ENCODE measurements at regions not wholly inside any gene's neighbourhood (a gene's known extent, or its start where the extent isn't known, plus 50 kb on each side); places are given as distances from the start of the nearest gene placed in this dataset.
"Not testable (repeated sequence)": the region's sequence is repeated elsewhere in the genome, so short reads cannot be mapped to it uniquely, and the experiment has no call there.

GRCh38 chr2:133894429-133894828 lies 326.2 kb upstream of the NCKAP5 start:
- TF ChIP-seq CTCF (IDR thresholded peaks at IDR 0.05; ENCODE audit: low read depth, low read length, poor library complexity, severe bottlenecking): no peak
- TF ChIP-seq EZH2phosphoT487 (IDR thresholded peaks at IDR 0.05; ENCODE audit: borderline replicate concordance, low read length): no peak
- Histone ChIP-seq H3K4me3 (ENCODE audit: low read length) (no peak overlapping the region), H3K36me3 (ENCODE audit: control insufficient read depth, low read length) (no peaks in the 10 kb centered on the region), H3K79me2 (ENCODE audit: control insufficient read depth, low read length) (no peaks in the 10 kb centered on the region), H3K9me2 (replicated peaks; ENCODE audit: control insufficient read depth, low read length) (no peaks in the 10 kb centered on the region), H3K4me2 (ENCODE audit: low read length) (no peak overlapping the region), H3K27ac (ENCODE audit: low read depth, low read length) (no peak overlapping the region), H4K20me1 (ENCODE audit: control insufficient read depth, insufficient read depth, low read depth, low read length) (no peaks in the 10 kb centered on the region), H3K27me3 (ENCODE audit: control insufficient read depth, low read length) (no peaks in the 10 kb centered on the region; the same call in 1 of the 2 replicates), H3K9me3 (ENCODE audit: control insufficient read depth, insufficient read depth, low read length) (no peaks in the 10 kb centered on the region), H3K4me1 (ENCODE audit: control insufficient read depth, low read length) (no peaks in the 10 kb centered on the region), H3F3A (ENCODE audit: control insufficient read depth, insufficient read depth) (no peaks in the 10 kb centered on the region)

DNA sequence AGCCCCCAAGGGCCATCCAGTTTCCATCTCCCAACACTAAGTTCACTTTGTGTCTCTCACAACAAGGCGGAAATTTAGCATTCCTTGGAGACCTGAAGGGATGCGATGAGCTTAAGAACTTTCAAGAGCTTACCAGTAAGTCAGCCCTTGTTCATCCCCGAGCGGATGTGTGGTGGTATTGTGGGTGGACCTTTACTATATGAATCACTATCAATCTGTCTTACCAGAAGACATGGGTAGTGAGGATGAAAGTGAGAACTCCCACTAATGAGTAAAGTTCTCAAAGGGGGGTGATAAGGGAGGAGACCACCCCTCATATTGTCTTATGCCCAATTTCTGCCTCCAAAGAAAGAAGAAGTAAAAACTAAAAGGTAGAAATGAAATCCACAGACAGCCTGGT lies 329.6 kb upstream of the NCKAP5 start:
- H3K36me3 ChIP-seq (ENCODE audit: control insufficient read depth, low read length); H3K4me1 ChIP-seq (ENCODE audit: control insufficient read depth, low read length); H3K79me2 ChIP-seq (ENCODE audit: control insufficient read depth, low read length); H3K4me3 ChIP-seq (ENCODE audit: low read length); H4K20me1 ChIP-seq (ENCODE audit: control insufficient read depth, insufficient read depth, low read depth, low read length); H3K4me2 ChIP-seq (ENCODE audit: low read length); H3K27me3 ChIP-seq (ENCODE audit: control insufficient read depth, low read length); H3K27ac ChIP-seq (ENCODE audit: low read depth, low read length); H3K9me2 ChIP-seq (replicated peaks; ENCODE audit: control insufficient read depth, low read length); H3K9me3 ChIP-seq (ENCODE audit: control insufficient read depth, insufficient read depth, low read length); H3F3A ChIP-seq (ENCODE audit: control insufficient read depth, insufficient read depth): not testable (repeated sequence)

DNA sequence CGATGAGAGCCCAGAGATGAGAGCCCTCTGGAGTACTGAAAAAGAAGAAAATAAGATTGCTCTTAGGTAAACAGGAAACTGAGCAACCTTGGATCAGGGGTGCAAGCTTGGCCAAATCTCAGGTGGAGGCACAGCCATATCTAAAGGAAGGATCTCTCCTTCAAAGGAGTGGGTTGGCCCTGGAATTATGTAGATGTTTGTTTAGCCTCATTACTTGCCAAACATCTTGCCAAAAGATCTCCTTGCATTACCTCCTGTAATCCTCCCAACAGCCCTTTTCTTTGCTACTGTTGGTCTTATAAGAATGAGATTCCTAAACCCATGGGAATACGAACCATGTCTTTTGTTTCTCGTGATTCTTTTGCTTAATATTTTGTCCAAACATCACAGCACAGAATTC lies 332.6 kb upstream of the NCKAP5 start:
- Histone ChIP-seq H3K9me2 (replicated peaks; ENCODE audit: control insufficient read depth, low read length) (no peaks in the 10 kb centered on the region; the same call in 1 of the 2 replicates), H3K27me3 (ENCODE audit: control insufficient read depth, low read length) (no peaks in the 10 kb centered on the region), H3K4me1 (ENCODE audit: control insufficient read depth, low read length) (no peaks in the 10 kb centered on the region), H3K36me3 (ENCODE audit: control insufficient read depth, low read length) (no peaks in the 10 kb centered on the region), H3K9me3 (ENCODE audit: control insufficient read depth, insufficient read depth, low read length) (no peaks in the 10 kb centered on the region), H4K20me1 (ENCODE audit: control insufficient read depth, insufficient read depth, low read depth, low read length) (no peaks in the 10 kb centered on the region), H3K27ac (ENCODE audit: low read depth, low read length) (no peak overlapping the region), H3K4me2 (ENCODE audit: low read length) (no peak overlapping the region), H3K4me3 (ENCODE audit: low read length) (no peak overlapping the region), H3K79me2 (ENCODE audit: control insufficient read depth, low read length) (no peaks in the 10 kb centered on the region), H3F3A (ENCODE audit: control insufficient read depth, insufficient read depth) (no peaks in the 10 kb centered on the region)
- TF ChIP-seq EZH2phosphoT487 (IDR thresholded peaks at IDR 0.05; ENCODE audit: borderline replicate concordance, low read length) (no peak), CTCF (IDR thresholded peaks at IDR 0.05; ENCODE audit: low read depth, low read length, poor library complexity, severe bottlenecking) (no peak)

GRCh38 chr2:133906396-133906795 lies 338.1 kb upstream of the NCKAP5 start:
- Histone ChIP-seq H3K36me3 (ENCODE audit: control insufficient read depth, low read length) (no peaks in the 10 kb centered on the region), H3K4me2 (ENCODE audit: low read length) (no peak overlapping the region), H3K9me3 (ENCODE audit: control insufficient read depth, insufficient read depth, low read length) (no peaks in the 10 kb centered on the region), H3K9me2 (replicated peaks; ENCODE audit: control insufficient read depth, low read length) (no peaks in the 10 kb centered on the region; the same call in 1 of the 2 replicates), H3F3A (ENCODE audit: control insufficient read depth, insufficient read depth) (no peaks in the 10 kb centered on the region), H3K79me2 (ENCODE audit: control insufficient read depth, low read length) (no peaks in the 10 kb centered on the region), H3K27me3 (ENCODE audit: control insufficient read depth, low read length) (no peaks in the 10 kb centered on the region), H3K4me1 (ENCODE audit: control insufficient read depth, low read length) (no peaks in the 10 kb centered on the region), H3K27ac (ENCODE audit: low read depth, low read length) (no peak overlapping the region), H4K20me1 (ENCODE audit: control insufficient read depth, insufficient read depth, low read depth, low read length) (no peaks in the 10 kb centered on the region), H3K4me3 (ENCODE audit: low read length) (no peak overlapping the region)
- TF ChIP-seq CTCF (IDR thresholded peaks at IDR 0.05; ENCODE audit: low read depth, low read length, poor library complexity, severe bottlenecking) (no peak), EZH2phosphoT487 (IDR thresholded peaks at IDR 0.05; ENCODE audit: borderline replicate concordance, low read length) (no peak)

Measured in DOHH2 (cell line).